Thyroid gland (tissue), 4 donors: ENCODE measurements at regions not wholly inside any gene's neighbourhood (a gene's known extent, or its start where the extent isn't known, plus 50 kb on each side); places are given as distances from the start of the nearest gene placed in this dataset.

Source experiments
- CTCF ChIP-seq, 6 experiments: fragments of 200-600 bp in 3 of 6; fragments of 450-650 bp in 3 of 6; sonication (generic) in 3 of 6; IDR thresholded peaks; one replicate each; pipeline ENCODE4 v1.5.1; 2016 to 2019; ENCODE audit warnings: antibody characterized with exemption in 6 of 6, mild to moderate bottlenecking in 2 of 6, inconsistent platforms in 1 of 6, moderate library complexity in 1 of 6
- POLR2A ChIP-seq, 2 donors: fragments of 450-650 bp; IDR thresholded peaks; one replicate each; pipeline ENCODE4 v1.6.1; 2017; ENCODE audit warnings: antibody characterized with exemption in 2 of 2, mild to moderate bottlenecking in 2 of 2, moderate library complexity in 1 of 2

- TF ChIP-seq CTCF (IDR thresholded peaks at IDR 0.05) (no peak), POLR2A (IDR thresholded peaks at IDR 0.05) (no peak)
These were observed 99.8 kb downstream of the ESM1 start for GRCh38 chr5:54885636-54886035.
